H1 (cell line): ENCODE measurements at regions not wholly inside any gene's neighbourhood (a gene's known extent, or its start where the extent isn't known, plus 50 kb on each side); places are given as distances from the start of the nearest gene placed in this dataset.

Experiments
- CTCF ChIA-PET: fragments of 300-600 bp; sonication (Branson Sonifier 250); formaldehyde crosslinking; loops from one replicate; lab custom pipeline; 2021; ENCODE audit not compliant: partially characterized antibody; lab: Charles Lee
- POLR2A ChIA-PET: fragments of 300-600 bp; sonication (Branson Sonifier 250); formaldehyde crosslinking; loops from one replicate; lab custom pipeline; 2021; ENCODE audit warnings: inconsistent platforms; ENCODE audit not compliant: partially characterized antibody; lab: Charles Lee
- DNase-seq, 2 experiments: peaks; one replicate each; pipeline versions ENCODE4 v3.0.0 to v3.0.0-alpha.2; 2010 to 2022; ENCODE audit warnings: low spot score in 2 of 2, low read depth in 1 of 2, mixed read lengths in 1 of 2
- FAIRE-seq: peaks from 2 replicates; lab custom pipeline; 2011; peaks lifted over from hg19 to GRCh38; lab: Jason Lieb, UNC
- H2AFZ ChIP-seq: 2 replicates; pipeline ENCODE4 v1.8.1; 2012; ENCODE audit warnings: low read length, inconsistent platforms
- H2AK5ac ChIP-seq: 2 replicates; pipeline ENCODE4 v1.6.1; 2013; ENCODE audit warnings: low read depth, low read length
- H2BK120ac ChIP-seq: replicated peaks from 2 replicates; pipeline ENCODE3; 2013; ENCODE audit warnings: low read depth, low read length, inconsistent platforms
- H2BK12ac ChIP-seq: 2 replicates; pipeline ENCODE4 v1.6.1; 2013; ENCODE audit warnings: low read depth, low read length
- H2BK15ac ChIP-seq: 2 replicates; pipeline ENCODE4 v1.6.1; 2013; ENCODE audit warnings: low read length
- H2BK20ac ChIP-seq: 2 replicates; pipeline ENCODE4 v1.6.1; 2013; ENCODE audit warnings: low read length
- H2BK5ac ChIP-seq: 2 replicates; pipeline ENCODE4 v1.6.1; 2013; ENCODE audit warnings: low read depth, low read length
- H3K14ac ChIP-seq: 2 replicates; pipeline ENCODE4 v1.6.1; 2013; ENCODE audit warnings: inconsistent platforms; ENCODE audit not compliant: insufficient read length
- H3K18ac ChIP-seq: 2 replicates; pipeline ENCODE4 v1.6.1; 2013; ENCODE audit warnings: low read length; ENCODE audit errors: extremely low read depth
- H3K23ac ChIP-seq: 2 replicates; pipeline ENCODE4 v1.6.1; 2013; ENCODE audit warnings: inconsistent platforms; ENCODE audit not compliant: insufficient read length
- H3K23me2 ChIP-seq: 2 replicates; pipeline ENCODE4 v1.6.1; 2013; ENCODE audit warnings: low read depth, low read length
- H3K27ac ChIP-seq: 2 replicates; pipeline ENCODE4 v1.6.1; 2011; ENCODE audit warnings: low read depth, low read length, inconsistent platforms
- H3K27me3 ChIP-seq, 4 experiments: replicated peaks in 1 of 4; 1 replicate in 1 of 4; 2 replicates in 3 of 4; pipeline versions ENCODE4 v1.6.1 to v1.8.1; 2011 to 2013; ENCODE audit warnings: low read length in 3 of 4, mild to moderate bottlenecking in 3 of 4, inconsistent platforms in 2 of 4, mixed read lengths in 2 of 4, moderate library complexity in 1 of 4; ENCODE audit not compliant: control insufficient read depth in 3 of 4, insufficient read depth in 3 of 4; ENCODE audit errors: extremely low read depth in 1 of 4
- H3K36me3 ChIP-seq, 4 experiments: 2 replicates each; pipeline versions ENCODE4 v1.6.1 to v1.8.1; 2011 to 2013; ENCODE audit warnings: mild to moderate bottlenecking in 4 of 4, low read length in 3 of 4, moderate library complexity in 2 of 4, control low read depth in 1 of 4, inconsistent platforms in 1 of 4; ENCODE audit not compliant: insufficient read depth in 4 of 4, control insufficient read depth in 2 of 4
- H3K4ac ChIP-seq: replicated peaks from 2 replicates; pipeline ENCODE3; 2013; ENCODE audit warnings: low read length, low read depth, mixed read lengths, inconsistent platforms; ENCODE audit not compliant: insufficient read length
- H3K4me1 ChIP-seq, 4 experiments: replicated peaks in 1 of 4; 1 replicate in 1 of 4; 2 replicates in 3 of 4; pipeline versions ENCODE4 v1.6.1 to v1.8.1; 2011 to 2013; ENCODE audit warnings: low read length in 3 of 4, inconsistent platforms in 2 of 4, mixed read lengths in 1 of 4; ENCODE audit not compliant: insufficient read depth in 4 of 4, control insufficient read depth in 3 of 4
- H3K4me2 ChIP-seq, 2 experiments: 2 replicates each; pipeline versions ENCODE4 v1.6.1 to v1.8.1; 2011 to 2013; ENCODE audit warnings: low read depth in 2 of 2, low read length in 2 of 2, control low read depth in 1 of 2, inconsistent platforms in 1 of 2, mild to moderate bottlenecking in 1 of 2; ENCODE audit not compliant: insufficient read depth in 1 of 2
- H3K4me3 ChIP-seq, 4 experiments: fragments of 200-600, 300-600 bp in 1 of 4; sonication (generic), shearing (Covaris generic), sonication (Bioruptor Twin) in 1 of 4; 2 replicates each; pipeline versions ENCODE4 v1.5.1 to v1.8.1; 2011 to 2016; ENCODE audit warnings: low read length in 4 of 4, low read depth in 3 of 4, control low read depth in 2 of 4, inconsistent platforms in 2 of 4, mild to moderate bottlenecking in 2 of 4, mixed read lengths in 1 of 4, moderate library complexity in 1 of 4; ENCODE audit not compliant: insufficient read depth in 2 of 4; ENCODE audit errors: extremely low read depth in 1 of 4
- H3K56ac ChIP-seq: replicated peaks from 2 replicates; pipeline ENCODE3; 2013; ENCODE audit warnings: low read depth, mild to moderate bottlenecking, mixed read lengths, low read length, inconsistent platforms; ENCODE audit not compliant: insufficient read length
- H3K79me1 ChIP-seq: 2 replicates; pipeline ENCODE4 v1.6.1; 2013; ENCODE audit warnings: low read depth, low read length, control low read depth
- H3K79me2 ChIP-seq, 2 experiments: 2 replicates each; pipeline versions ENCODE4 v1.6.1 to v1.8.1; 2012 to 2013; ENCODE audit warnings: low read length in 2 of 2, mild to moderate bottlenecking in 2 of 2, inconsistent platforms in 1 of 2; ENCODE audit not compliant: insufficient read depth in 2 of 2, control insufficient read depth in 1 of 2
- H3K9ac ChIP-seq, 4 experiments: replicated peaks in 1 of 4; 1 replicate in 1 of 4; 2 replicates in 3 of 4; pipeline versions ENCODE4 v1.6.1 to v1.8.1; 2011 to 2013; ENCODE audit warnings: low read depth in 3 of 4, low read length in 3 of 4, control low read depth in 2 of 4, mild to moderate bottlenecking in 2 of 4, moderate library complexity in 2 of 4, inconsistent platforms in 1 of 4; ENCODE audit errors: extremely low read depth in 1 of 4
- H3K9me3 ChIP-seq, 2 experiments: 2 replicates each; pipeline versions ENCODE4 v1.6.1 to v1.8.1; 2012 to 2013; ENCODE audit warnings: mild to moderate bottlenecking in 2 of 2, moderate library complexity in 2 of 2, control low read depth in 1 of 2, inconsistent platforms in 1 of 2, low read depth in 1 of 2, low read length in 1 of 2, mixed read lengths in 1 of 2; ENCODE audit not compliant: insufficient read depth in 2 of 2
- H4K20me1 ChIP-seq, 2 experiments: replicated peaks in 1 of 2; 2 replicates each; pipeline versions ENCODE3 to v1.8.1; 2011 to 2013; ENCODE audit warnings: inconsistent platforms in 2 of 2, low read length in 2 of 2, mild to moderate bottlenecking in 1 of 2; ENCODE audit not compliant: insufficient read depth in 2 of 2, control insufficient read depth in 1 of 2
- H4K5ac ChIP-seq: 2 replicates; pipeline ENCODE4 v1.6.1; 2013; ENCODE audit warnings: low read length, low read depth, mixed read lengths, inconsistent platforms; ENCODE audit not compliant: insufficient read length
- H4K8ac ChIP-seq: 2 replicates; pipeline ENCODE4 v1.8.0; 2013; ENCODE audit warnings: mild to moderate bottlenecking, moderate library complexity, low read length, inconsistent platforms; ENCODE audit not compliant: insufficient read depth; ENCODE audit errors: extremely low read depth
- H4K91ac ChIP-seq: replicated peaks from 2 replicates; pipeline ENCODE3; 2013; ENCODE audit warnings: low read length, mixed read lengths, inconsistent platforms; ENCODE audit not compliant: insufficient read length
- BACH1 ChIP-seq: IDR thresholded peaks from 2 replicates; pipeline ENCODE4 v1.6.1; 2012; ENCODE audit warnings: low read length, improper control_type of control experiment
- FOSL1 ChIP-seq: IDR thresholded peaks from 2 replicates; pipeline ENCODE4 v1.6.1; 2011; ENCODE audit warnings: mild to moderate bottlenecking, low read depth, low read length, moderate library complexity; ENCODE audit not compliant: insufficient read depth
- HDAC2 ChIP-seq, 2 experiments: fragments of 300-600 bp in 1 of 2; sonication (generic) in 1 of 2; IDR thresholded peaks; 2 replicates each; pipeline ENCODE4 v1.6.1; 2011 to 2012; ENCODE audit warnings: low read depth in 2 of 2, low read length in 2 of 2, mild to moderate bottlenecking in 2 of 2, moderate library complexity in 2 of 2, borderline replicate concordance in 1 of 2, inconsistent platforms in 1 of 2
- HDAC6 ChIP-seq: IDR thresholded peaks from one replicate; pipeline ENCODE4 v1.7.1; 2012; ENCODE audit warnings: low read depth, mild to moderate bottlenecking, inconsistent platforms, low read length, moderate library complexity
- KDM1A ChIP-seq: fragments of 200-600, 300-600 bp; sonication (generic); IDR thresholded peaks from 2 replicates; pipeline ENCODE4 v1.7.1; 2016; ENCODE audit warnings: mild to moderate bottlenecking, low read length, borderline replicate concordance
- NRF1 ChIP-seq: IDR thresholded peaks from 2 replicates; pipeline ENCODE4 v1.6.1; 2011; ENCODE audit warnings: mild to moderate bottlenecking, low read depth, low read length, improper control_type of control experiment
- RAD21 ChIP-seq, 2 experiments: IDR thresholded peaks in 1 of 2; conservative IDR thresholded peaks in 1 of 2; 2 replicates each; pipeline ENCODE4 v1.6.1; 2011; ENCODE audit warnings: low read depth in 2 of 2, low read length in 2 of 2, improper control_type of control experiment in 1 of 2, inconsistent platforms in 1 of 2, mild to moderate bottlenecking in 1 of 2, moderate library complexity in 1 of 2
- SRF ChIP-seq: IDR thresholded peaks from 2 replicates; pipeline ENCODE4 v1.6.1; 2011; ENCODE audit warnings: mild to moderate bottlenecking, low read depth, low read length, moderate library complexity
- TAF7 ChIP-seq: optimal IDR thresholded peaks from 2 replicates; pipeline ENCODE3; 2011; ENCODE audit warnings: low read depth, mild to moderate bottlenecking, inconsistent platforms, low read length, moderate library complexity, borderline replicate concordance
- TBP ChIP-seq: IDR thresholded peaks from 2 replicates; pipeline ENCODE4 v1.6.1; 2011; ENCODE audit warnings: low read depth, low read length, improper control_type of control experiment
- TCF12 ChIP-seq: IDR thresholded peaks from 2 replicates; pipeline ENCODE4 v1.6.1; 2011; ENCODE audit warnings: low read depth, mild to moderate bottlenecking, low read length
- WGBS, 2 experiments: shearing (Covaris generic) in 1 of 2; methylation state at CpG; one replicate each; pipeline versions ENCODE4 v1.1.6 to v1.1.7; 2013 to 2015; ENCODE audit warnings: low lambda C conversion rate in 2 of 2, mixed read lengths in 2 of 2, inconsistent platforms in 1 of 2, low coverage in 1 of 2, missing lambda C conversion rate in 1 of 2; ENCODE audit not compliant: insufficient replicate concordance in 2 of 2, insufficient coverage in 1 of 2, insufficient read length in 1 of 2; ENCODE audit errors: extremely low coverage in 1 of 2, missing lambda C conversion rate in 1 of 2; 5-methylcytosine and 5-hydroxymethylcytosine counted together
- TF ChIP-seq, protein P1 (sequence below): IDR thresholded peaks from 2 replicates; pipeline ENCODE4 v1.6.1; 2012; ENCODE audit warnings: low read length, inconsistent platforms
- TF ChIP-seq, protein P2 (sequence below): IDR thresholded peaks from 2 replicates; pipeline ENCODE4 v1.6.1; 2012; ENCODE audit warnings: inconsistent platforms

DNA sequence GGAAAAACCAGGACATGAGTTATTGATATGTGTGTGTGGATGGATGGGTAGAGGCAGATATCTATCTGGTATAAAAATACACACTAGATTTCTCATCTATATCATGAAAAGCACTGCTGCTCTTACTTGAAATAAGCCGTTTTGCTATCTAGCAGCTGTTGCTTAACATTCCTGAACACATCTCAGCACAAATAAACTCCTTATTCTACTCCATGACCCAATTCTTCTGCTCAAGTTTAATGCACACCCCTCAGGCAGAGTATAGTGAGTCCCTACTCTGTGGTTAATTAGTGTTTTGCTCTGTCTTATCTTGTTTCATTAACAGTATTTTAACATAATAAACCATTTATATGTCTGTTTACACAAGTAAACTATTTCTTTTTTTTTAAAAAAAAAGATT lies 134.2 kb downstream of the CBLN2 start:
- no peak overlapping the region for H2BK12ac ChIP-seq
- no peak overlapping the region for H2BK120ac ChIP-seq
- H3K18ac ChIP-seq, result no peak overlapping the region
- no peak overlapping the region for H3K4ac ChIP-seq
- no peak overlapping the region for H2AK5ac ChIP-seq
- H3K23me2 ChIP-seq, result no peaks in the 10 kb centered on the region
- H2AFZ ChIP-seq, result no peak overlapping the region
- H4K5ac ChIP-seq, result no peak overlapping the region
- ChIA-PET POLR2A (no interaction called here), CTCF (interaction anchor here (0.7 kb wide), 1 partner anchor 1524 kb away, joined by 4 read pairs; no protein-coding TSS in a partner anchor)
- H3K27ac ChIP-seq, result no peak overlapping the region
- H2BK20ac ChIP-seq, result no peak overlapping the region
- FAIRE-seq, result no peak
- H3K36me3 ChIP-seq, result no peaks in the 10 kb centered on the region
- WGBS, 2 experiments, result 69% methylated on average over 1 of the region's 1 CpG; no CpG with 5 or more reads in 1 of the 2 experiments
- no peak overlapping the region for H3K56ac ChIP-seq
- no peak overlapping the region for H3K4me3 ChIP-seq
- no peak overlapping the region for H4K91ac ChIP-seq
- H3K27me3 ChIP-seq, result no peaks in the 10 kb centered on the region
- H3K4me1 ChIP-seq, result no peaks in the 10 kb centered on the region
- no peak overlapping the region for H3K14ac ChIP-seq
- DNase-seq, result no peak
- H3K4me2 ChIP-seq, result no peak overlapping the region
- H3K79me2 ChIP-seq, result no peaks in the 10 kb centered on the region
- H3K79me1 ChIP-seq, result no peaks in the 10 kb centered on the region
- no peak overlapping the region for H2BK15ac ChIP-seq
- H3K23ac ChIP-seq, result no peak overlapping the region
- no peak overlapping the region for H3K9ac ChIP-seq
- H3K9me3 ChIP-seq, result peaks cover 65 to 67% of the 10 kb centered on the region in 2 experiments
- H4K8ac ChIP-seq, result no peak overlapping the region
- H4K20me1 ChIP-seq, result no peaks in the 10 kb centered on the region
- H2BK5ac ChIP-seq, result no peak overlapping the region
- no peak for TF ChIP-seq SRF
- TF ChIP-seq, protein P1, sequence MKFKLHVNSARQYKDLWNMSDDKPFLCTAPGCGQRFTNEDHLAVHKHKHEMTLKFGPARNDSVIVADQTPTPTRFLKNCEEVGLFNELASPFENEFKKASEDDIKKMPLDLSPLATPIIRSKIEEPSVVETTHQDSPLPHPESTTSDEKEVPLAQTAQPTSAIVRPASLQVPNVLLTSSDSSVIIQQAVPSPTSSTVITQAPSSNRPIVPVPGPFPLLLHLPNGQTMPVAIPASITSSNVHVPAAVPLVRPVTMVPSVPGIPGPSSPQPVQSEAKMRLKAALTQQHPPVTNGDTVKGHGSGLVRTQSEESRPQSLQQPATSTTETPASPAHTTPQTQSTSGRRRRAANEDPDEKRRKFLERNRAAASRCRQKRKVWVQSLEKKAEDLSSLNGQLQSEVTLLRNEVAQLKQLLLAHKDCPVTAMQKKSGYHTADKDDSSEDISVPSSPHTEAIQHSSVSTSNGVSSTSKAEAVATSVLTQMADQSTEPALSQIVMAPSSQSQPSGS, result no peak
- TF ChIP-seq NRF1, result no peak
- TF ChIP-seq TBP, result no peak
- no peak for TF ChIP-seq TCF12
- no peak for TF ChIP-seq RAD21 (IDR thresholded peaks at IDR 0.05 in 1 of 2, conservative IDR thresholded peaks at IDR 0.05 in 1 of 2; ENCODE audit: low read depth in 2 of 2, low read length in 2 of 2)
- no peak for TF ChIP-seq FOSL1
- no peak for TF ChIP-seq HDAC2 (IDR thresholded peaks at IDR 0.05; ENCODE audit: borderline replicate concordance in 1 of 2, low read depth in 2 of 2, low read length in 2 of 2)
- no peak for TF ChIP-seq KDM1A
- no peak for TF ChIP-seq HDAC6
- TF ChIP-seq, protein P2, sequence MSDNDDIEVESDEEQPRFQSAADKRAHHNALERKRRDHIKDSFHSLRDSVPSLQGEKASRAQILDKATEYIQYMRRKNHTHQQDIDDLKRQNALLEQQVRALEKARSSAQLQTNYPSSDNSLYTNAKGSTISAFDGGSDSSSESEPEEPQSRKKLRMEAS, result no peak
- TF ChIP-seq BACH1, result no peak
- no peak for TF ChIP-seq TAF7
